ENCODE measurements at regions not wholly inside any gene's neighbourhood (a gene's known extent, or its start where the extent isn't known, plus 50 kb on each side); places are given as distances from the start of the nearest gene placed in this dataset.

- TF ChIP-seq ZNF44 (CRISPR knock-in tag; IDR thresholded peaks at IDR 0.05) (no peak), NBN (conservative IDR thresholded peaks at IDR 0.05) (no peak), ZNF7 (CRISPR knock-in tag; IDR thresholded peaks at IDR 0.05) (no peak), FOXJ3 (CRISPR knock-in tag; IDR thresholded peaks at IDR 0.05; ENCODE audit: borderline replicate concordance) (no peak), ZNF672 (CRISPR knock-in tag; IDR thresholded peaks at IDR 0.05) (no peak), ZBTB7A (CRISPR knock-in tag; IDR thresholded peaks at IDR 0.05) (no peak), ZNF776 (CRISPR knock-in tag; IDR thresholded peaks at IDR 0.05) (no peak), PLSCR1 (CRISPR knock-in tag; IDR thresholded peaks at IDR 0.05; ENCODE audit: borderline replicate concordance) (no peak), MTA1 (CRISPR knock-in tag; IDR thresholded peaks at IDR 0.05; ENCODE audit: borderline replicate concordance) (no peak; the same call in 1 of the 2 replicates), ZNF598 (CRISPR knock-in tag; IDR thresholded peaks at IDR 0.05; ENCODE audit: borderline replicate concordance) (no peak), CHCHD3 (CRISPR knock-in tag; IDR thresholded peaks at IDR 0.05) (no peak), HOXA5 (CRISPR knock-in tag; IDR thresholded peaks at IDR 0.05) (no peak), EP300 (IDR thresholded peaks at IDR 0.05; ENCODE audit: low read depth in 2 of 2, low read length in 2 of 2) (peak in 1 of 2 experiments; percentile 68; a peak in 1 of 4 replicates), EP300 (CRISPR knock-in tag; IDR thresholded peaks at IDR 0.05; ENCODE audit: borderline replicate concordance) (no peak), IRF2 (CRISPR knock-in tag; IDR thresholded peaks at IDR 0.05) (peak; percentile 71), GLMP (CRISPR knock-in tag; IDR thresholded peaks at IDR 0.05; ENCODE audit: borderline replicate concordance) (no peak), ELF3 (CRISPR knock-in tag; IDR thresholded peaks at IDR 0.05) (peak; percentile 86), SP2 (CRISPR knock-in tag; IDR thresholded peaks at IDR 0.05) (no peak), ZNF362 (CRISPR knock-in tag; IDR thresholded peaks at IDR 0.05; ENCODE audit: borderline replicate concordance) (no peak; the same call in 1 of the 2 replicates), ATF6 (CRISPR knock-in tag; conservative IDR thresholded peaks at IDR 0.05) (no peak), SMAD9 (CRISPR knock-in tag; IDR thresholded peaks at IDR 0.05) (no peak), TOPORS (CRISPR knock-in tag; IDR thresholded peaks at IDR 0.05) (no peak), ZNF282 (IDR thresholded peaks at IDR 0.05; ENCODE audit: partially characterized antibody) (no peak)
Measured at GRCh38 chr5:56464935-56465768, 232.0 kb upstream of the ANKRD55 start (continued).

All from HepG2 (cell line).